CD4-positive, alpha-beta T cell treated with Interferon alpha-2 for 1 hour (primary cell): ENCODE measurements at regions not wholly inside any gene's neighbourhood (a gene's known extent, or its start where the extent isn't known, plus 50 kb on each side); places are given as distances from the start of the nearest gene placed in this dataset.
"Not testable (repeated sequence)": the region's sequence is repeated elsewhere in the genome, so short reads cannot be mapped to it uniquely, and the experiment has no call there.

ENCODE experiments used
- DNase-seq, 2 donors: peaks; one replicate each; pipeline ENCODE4 v3.0.0-alpha.2; 2020 to 2022

DNA sequence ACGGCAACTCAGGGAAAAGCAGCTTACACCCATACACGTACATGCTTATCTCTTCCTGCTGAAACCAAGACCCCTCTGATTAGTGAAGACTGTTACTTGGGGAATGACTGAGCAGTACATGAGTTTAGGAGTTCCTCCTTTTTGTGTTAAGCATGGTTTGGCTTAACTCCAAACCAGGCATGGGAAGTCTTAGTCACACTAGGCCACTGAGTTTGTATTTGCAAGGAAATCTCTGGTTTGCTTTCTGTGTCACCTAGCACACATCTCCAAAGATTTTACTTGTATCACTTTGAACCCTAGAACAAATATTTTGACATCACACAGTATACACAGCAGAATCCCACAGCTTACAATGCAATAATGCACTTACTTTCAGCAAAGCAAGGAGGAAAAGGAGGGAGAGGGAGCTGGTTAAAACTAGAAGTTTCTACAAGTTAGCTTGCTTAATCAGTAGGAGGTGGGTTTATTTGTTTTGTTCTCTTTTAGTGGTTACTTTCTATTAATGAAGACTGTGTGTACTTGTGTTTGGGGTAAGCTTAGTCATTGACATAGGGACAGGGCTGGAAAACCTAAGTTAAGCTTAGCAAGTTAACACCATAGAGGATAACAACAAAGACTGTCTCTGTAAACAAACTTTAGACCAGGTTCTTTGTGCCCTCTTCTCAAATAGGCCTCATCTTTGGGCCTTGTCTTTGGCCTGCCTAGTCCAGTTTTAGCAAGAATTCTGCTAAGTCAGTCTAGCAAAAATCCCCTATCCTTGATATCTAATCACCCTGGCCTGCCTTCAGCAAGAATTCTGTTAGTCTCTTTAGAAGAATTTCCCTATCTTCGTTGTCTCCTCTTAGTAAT is 219.4 kb downstream of the MREG start:
- DNase-seq: peak; percentile 5 to 27

GRCh38 chr2:215791481-215791937 is 221.8 kb downstream of the MREG start:
- no peak for DNase-seq

DNA sequence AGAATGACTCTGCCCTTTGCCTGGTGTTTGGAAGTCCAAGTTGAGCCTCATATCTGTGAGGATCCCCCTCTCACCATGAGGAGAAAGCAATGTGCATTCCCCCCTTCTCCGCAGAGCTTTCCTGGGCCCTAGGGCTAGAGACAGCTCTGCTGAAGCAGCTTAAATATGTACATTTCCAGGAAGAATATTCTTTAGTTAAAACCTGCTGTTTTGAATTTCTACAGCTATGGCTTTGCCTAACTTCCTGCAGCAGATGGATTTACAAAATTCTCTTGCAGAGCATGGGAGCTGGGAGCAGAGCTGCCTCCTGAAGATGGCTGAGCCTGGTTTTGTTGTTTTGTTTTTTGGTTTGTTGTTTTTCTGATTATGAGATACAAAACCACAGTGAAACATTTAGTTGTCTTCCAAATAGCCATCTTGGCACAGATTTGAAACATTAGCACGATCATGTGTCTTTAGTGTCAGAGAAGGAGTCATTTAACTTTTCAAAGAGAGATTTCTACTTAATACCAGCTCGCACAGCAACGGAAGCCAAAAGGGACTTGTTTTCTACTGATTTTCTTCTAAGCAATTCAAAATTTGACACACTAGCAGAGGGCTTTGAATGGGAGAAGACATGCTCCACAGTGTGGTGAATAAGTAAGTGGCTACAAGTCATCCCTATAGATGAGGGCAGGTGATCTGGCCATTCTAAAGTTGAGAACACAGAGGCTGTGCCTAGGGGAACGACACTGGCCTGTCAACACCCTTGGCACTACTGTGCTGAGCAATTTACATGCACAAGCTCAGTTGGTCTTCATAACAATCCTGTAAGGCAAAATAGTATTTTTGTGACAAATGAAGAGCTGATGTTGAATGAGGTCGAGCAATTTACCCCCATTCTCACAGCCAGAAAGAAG is 222.6 kb downstream of the MREG start:
- no peak for DNase-seq

GRCh38 chr2:215787565-215788178 is 225.7 kb downstream of the MREG start:
- DNase-seq: no peak

GRCh38 chr2:215787025-215787424 is 226.3 kb downstream of the MREG start:
- DNase-seq: no peak

DNA sequence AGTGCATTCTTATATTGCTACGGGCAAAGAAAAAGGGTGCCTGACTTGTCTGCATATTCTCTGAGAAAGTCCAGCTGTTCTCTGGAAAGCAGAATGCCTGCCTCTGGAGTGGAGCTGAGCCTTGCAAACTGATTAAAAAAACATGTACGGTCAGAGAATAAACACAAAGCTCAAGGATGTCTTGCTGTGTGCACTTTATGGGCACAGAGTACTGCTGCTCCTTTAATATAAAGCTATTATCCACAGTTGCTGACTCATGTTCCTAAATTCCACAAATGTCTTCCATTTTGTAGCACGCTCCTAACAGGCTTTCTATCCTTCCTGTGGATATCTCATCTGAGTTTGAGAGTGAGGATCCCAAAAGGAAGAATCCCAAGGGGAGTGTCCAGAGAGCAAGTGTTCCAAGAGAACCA is 229.0 kb downstream of the MREG start:
- DNase-seq: no peak

DNA sequence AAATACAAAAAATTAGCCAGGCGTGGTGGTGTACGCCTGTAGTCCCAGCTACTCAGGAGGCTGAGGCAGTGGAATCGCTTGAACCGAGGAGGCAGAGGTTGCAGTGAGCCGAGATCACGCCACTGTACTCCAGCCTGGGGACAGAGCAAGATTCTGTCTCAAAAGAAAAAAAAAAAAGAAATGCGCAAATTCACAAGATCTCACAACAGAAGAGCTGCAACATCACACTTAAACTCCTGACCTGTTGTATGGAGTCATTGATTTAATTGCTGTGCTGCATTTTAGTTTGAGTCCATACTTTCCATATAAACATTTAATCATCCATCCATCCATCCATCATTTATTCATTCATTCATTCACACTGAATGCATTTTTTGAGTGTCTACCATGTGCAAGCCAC is 229.7 kb downstream of the MREG start:
- DNase-seq: not testable (repeated sequence)

DNA sequence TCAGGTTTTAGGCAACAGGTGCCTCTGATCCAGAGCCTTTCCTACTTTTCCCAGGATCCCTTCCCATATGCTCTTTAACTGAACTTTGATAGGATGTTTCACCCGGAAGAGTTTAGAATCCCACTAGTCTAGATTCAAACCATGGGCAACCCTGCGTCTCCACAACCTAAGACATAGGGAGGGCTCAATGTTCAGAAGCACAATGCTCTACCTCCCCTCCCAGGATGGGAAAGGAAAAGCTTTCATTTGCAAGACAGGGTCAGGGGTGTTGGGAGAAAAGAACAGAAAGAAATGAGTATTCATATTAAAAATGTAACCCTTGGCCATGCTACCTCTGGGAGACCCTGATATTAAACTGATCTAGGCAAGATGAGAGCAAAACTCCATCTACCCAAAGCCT is 230.4 kb downstream of the MREG start:
- no peak for DNase-seq

GRCh38 chr2:215782295-215782694 is 231.1 kb downstream of the MREG start:
- no peak for DNase-seq

- DNase-seq: no peak
Observed at GRCh38 chr2:215780907-215781685, 232.3 kb downstream of the MREG start.

DNA sequence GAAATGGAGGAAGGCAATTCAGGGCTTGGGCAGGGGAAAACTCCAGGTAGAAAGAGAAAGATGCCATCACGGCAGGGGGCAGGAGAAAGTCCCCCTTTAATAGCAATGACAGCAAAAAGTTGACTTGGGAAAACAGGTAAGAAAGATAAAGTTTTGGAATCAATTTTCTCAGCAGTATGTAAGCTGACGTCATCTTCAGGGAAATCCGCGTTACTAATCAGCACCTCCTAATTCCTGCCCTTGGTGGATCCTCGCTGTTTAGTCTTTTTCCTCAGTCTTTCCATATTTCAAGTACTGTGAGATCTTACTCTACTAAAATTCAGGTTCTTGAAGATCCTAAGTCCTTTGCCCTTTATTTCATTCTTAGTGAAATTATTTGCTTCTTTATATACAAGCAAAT is 233.0 kb downstream of the MREG start:
- DNase-seq: no peak

GRCh38 chr2:215779912-215780311 is 233.4 kb downstream of the MREG start:
- DNase-seq: no peak

GRCh38 chr2:215777465-215778044 is 235.8 kb downstream of the MREG start:
- DNase-seq: no peak

- DNase-seq: no peak
Observed at GRCh38 chr2:215775106-215775505, 238.2 kb downstream of the MREG start.

GRCh38 chr2:215773728-215774127 is 239.6 kb downstream of the MREG start:
- DNase-seq: peak in 1 of 2 donors; percentile 20

- DNase-seq: no peak
Observed at GRCh38 chr2:215772634-215773563, 240.5 kb downstream of the MREG start.

- no peak for DNase-seq
Observed at GRCh38 chr2:215772003-215772402, 241.3 kb downstream of the MREG start.

GRCh38 chr2:215771241-215771640 is 242.1 kb downstream of the MREG start:
- DNase-seq: no peak

DNA sequence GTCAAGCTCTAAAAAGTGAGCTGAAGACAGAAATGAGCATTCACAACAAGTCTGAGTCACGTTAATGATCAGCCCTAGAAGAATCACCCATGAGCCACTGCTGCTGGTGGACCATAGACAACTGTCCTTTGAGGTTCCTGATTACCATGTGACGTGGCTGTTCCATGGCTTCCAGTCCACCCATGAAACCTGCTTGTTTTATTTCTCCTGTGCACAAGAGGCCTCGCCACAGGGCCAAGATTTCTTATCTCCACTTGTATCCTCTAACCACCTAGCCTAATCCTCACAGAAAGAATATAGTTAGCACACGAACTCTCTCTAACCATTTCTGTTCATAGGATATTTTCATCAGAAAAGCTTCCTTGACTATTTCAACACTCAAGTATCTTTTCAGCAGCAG is 242.7 kb downstream of the MREG start:
- DNase-seq: no peak

GRCh38 chr2:215769246-215769645 is 244.1 kb downstream of the MREG start:
- DNase-seq: no peak

DNA sequence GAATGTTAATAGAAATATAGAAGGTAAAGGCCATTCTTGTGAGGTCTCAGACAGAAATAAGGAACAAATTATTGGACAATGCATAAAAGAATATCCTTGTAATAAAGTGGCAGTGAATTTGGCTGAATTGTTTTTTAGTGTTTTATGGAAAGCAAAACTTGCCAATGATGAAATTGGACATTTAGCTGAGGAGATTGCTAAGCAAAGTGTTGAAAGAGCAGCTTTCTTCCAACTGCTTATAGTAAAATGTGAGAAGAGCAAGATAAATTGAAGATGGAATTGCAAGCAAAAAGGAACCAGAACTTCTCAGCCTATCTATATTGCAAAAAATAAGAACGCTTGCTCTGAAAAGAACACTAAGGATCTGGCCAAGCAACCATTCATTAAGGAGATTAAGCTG is 245.7 kb downstream of the MREG start:
- no peak for DNase-seq
